Left renal pelvis (tissue), 4 donors: ENCODE measurements at regions not wholly inside any gene's neighbourhood (a gene's known extent, or its start where the extent isn't known, plus 50 kb on each side); places are given as distances from the start of the nearest gene placed in this dataset.
"Not testable (repeated sequence)": the region's sequence is repeated elsewhere in the genome, so short reads cannot be mapped to it uniquely, and the experiment has no call there.

Source experiments
- DNase-seq, 4 donors: peaks; one replicate each; pipeline ENCODE4 v3.0.0-alpha.2; 2013; ENCODE audit warnings: low read depth in 4 of 4, low spot score in 3 of 4

- not testable (repeated sequence) for DNase-seq
Observed at GRCh38 chr9:85878872-85879597, 61.9 kb upstream of the NAA35 start.

GRCh38 chr9:85880507-85880906 is 60.4 kb upstream of the NAA35 start:
- DNase-seq = not testable (repeated sequence)

- DNase-seq = no peak
Observed at GRCh38 chr9:85884256-85884655, 56.7 kb upstream of the NAA35 start.

- DNase-seq = no peak
Observed at GRCh38 chr9:85890962-85891361, 50.0 kb upstream of the NAA35 start.
